HepG2 (cell line): ENCODE measurements at regions not wholly inside any gene's neighbourhood (a gene's known extent, or its start where the extent isn't known, plus 50 kb on each side); places are given as distances from the start of the nearest gene placed in this dataset.

Source experiments
- NRL ChIP-seq: sonication (generic); formaldehyde crosslinking; IDR thresholded peaks from 2 replicates; pipeline ENCODE4 v1.5.0; 2020; ENCODE audit warnings: missing genetic modification reagents, mild to moderate bottlenecking, moderate library complexity, borderline replicate concordance
- POLR2A ChIP-seq, 2 experiments: IDR thresholded peaks; 2 replicates each; pipeline ENCODE4 v1.6.1; 2011; ENCODE audit warnings: low read depth in 2 of 2, low read length in 2 of 2, mild to moderate bottlenecking in 1 of 2, moderate library complexity in 1 of 2; ENCODE audit not compliant: insufficient read depth in 1 of 2
- RAD21 ChIP-seq: fragments of 450-650 bp; formaldehyde crosslinking; IDR thresholded peaks from 2 replicates; pipeline ENCODE4 v1.5.0; 2020; ENCODE audit warnings: mild to moderate bottlenecking
- TF ChIP-seq, protein P1 (sequence below): IDR thresholded peaks from 2 replicates; pipeline ENCODE4 v1.6.1; 2012; ENCODE audit warnings: inconsistent platforms
- TF ChIP-seq, protein P2 (sequence below): sonication (generic); formaldehyde crosslinking; IDR thresholded peaks from 2 replicates; pipeline ENCODE4 v1.5.0; 2020; ENCODE audit warnings: mild to moderate bottlenecking, missing genetic modification reagents, moderate library complexity
- TF ChIP-seq, protein P3 (sequence below): sonication (generic); formaldehyde crosslinking; IDR thresholded peaks from 2 replicates; pipeline ENCODE4 v1.5.1; 2020; ENCODE audit warnings: missing genetic modification reagents, mild to moderate bottlenecking, borderline replicate concordance

DNA sequence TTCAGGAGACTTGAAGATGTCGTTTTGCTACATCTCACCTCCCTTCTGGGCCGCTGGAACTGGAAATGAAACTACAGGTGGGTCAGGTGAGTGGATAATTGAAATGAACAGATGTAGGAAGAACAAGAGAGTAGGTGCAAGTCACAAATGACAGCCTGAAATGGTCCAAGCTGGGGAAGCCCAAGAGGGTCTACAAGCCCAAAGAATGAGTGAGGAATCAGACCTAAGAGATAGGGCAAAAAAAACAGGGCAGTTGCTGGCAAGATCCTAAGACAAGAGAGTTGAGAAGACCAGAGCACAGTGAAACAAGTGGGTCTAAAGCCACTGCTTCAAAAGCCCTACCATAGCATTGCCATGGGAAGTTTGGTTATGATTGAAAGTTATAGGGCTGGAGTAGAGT, 67.4 kb upstream of the SNRK start:
- no peak for TF ChIP-seq RAD21
- TF ChIP-seq, protein P1, sequence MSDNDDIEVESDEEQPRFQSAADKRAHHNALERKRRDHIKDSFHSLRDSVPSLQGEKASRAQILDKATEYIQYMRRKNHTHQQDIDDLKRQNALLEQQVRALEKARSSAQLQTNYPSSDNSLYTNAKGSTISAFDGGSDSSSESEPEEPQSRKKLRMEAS: no peak
- TF ChIP-seq, protein P2, sequence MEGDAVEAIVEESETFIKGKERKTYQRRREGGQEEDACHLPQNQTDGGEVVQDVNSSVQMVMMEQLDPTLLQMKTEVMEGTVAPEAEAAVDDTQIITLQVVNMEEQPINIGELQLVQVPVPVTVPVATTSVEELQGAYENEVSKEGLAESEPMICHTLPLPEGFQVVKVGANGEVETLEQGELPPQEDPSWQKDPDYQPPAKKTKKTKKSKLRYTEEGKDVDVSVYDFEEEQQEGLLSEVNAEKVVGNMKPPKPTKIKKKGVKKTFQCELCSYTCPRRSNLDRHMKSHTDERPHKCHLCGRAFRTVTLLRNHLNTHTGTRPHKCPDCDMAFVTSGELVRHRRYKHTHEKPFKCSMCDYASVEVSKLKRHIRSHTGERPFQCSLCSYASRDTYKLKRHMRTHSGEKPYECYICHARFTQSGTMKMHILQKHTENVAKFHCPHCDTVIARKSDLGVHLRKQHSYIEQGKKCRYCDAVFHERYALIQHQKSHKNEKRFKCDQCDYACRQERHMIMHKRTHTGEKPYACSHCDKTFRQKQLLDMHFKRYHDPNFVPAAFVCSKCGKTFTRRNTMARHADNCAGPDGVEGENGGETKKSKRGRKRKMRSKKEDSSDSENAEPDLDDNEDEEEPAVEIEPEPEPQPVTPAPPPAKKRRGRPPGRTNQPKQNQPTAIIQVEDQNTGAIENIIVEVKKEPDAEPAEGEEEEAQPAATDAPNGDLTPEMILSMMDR (CRISPR knock-in tag): no peak
- TF ChIP-seq, protein P3, sequence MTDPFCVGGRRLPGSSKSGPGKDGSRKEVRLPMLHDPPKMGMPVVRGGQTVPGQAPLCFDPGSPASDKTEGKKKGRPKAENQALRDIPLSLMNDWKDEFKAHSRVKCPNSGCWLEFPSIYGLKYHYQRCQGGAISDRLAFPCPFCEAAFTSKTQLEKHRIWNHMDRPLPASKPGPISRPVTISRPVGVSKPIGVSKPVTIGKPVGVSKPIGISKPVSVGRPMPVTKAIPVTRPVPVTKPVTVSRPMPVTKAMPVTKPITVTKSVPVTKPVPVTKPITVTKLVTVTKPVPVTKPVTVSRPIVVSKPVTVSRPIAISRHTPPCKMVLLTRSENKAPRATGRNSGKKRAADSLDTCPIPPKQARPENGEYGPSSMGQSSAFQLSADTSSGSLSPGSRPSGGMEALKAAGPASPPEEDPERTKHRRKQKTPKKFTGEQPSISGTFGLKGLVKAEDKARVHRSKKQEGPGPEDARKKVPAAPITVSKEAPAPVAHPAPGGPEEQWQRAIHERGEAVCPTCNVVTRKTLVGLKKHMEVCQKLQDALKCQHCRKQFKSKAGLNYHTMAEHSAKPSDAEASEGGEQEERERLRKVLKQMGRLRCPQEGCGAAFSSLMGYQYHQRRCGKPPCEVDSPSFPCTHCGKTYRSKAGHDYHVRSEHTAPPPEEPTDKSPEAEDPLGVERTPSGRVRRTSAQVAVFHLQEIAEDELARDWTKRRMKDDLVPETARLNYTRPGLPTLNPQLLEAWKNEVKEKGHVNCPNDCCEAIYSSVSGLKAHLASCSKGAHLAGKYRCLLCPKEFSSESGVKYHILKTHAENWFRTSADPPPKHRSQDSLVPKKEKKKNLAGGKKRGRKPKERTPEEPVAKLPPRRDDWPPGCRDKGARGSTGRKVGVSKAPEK (CRISPR knock-in tag): no peak
- no peak for TF ChIP-seq NRL (CRISPR knock-in tag)
- TF ChIP-seq POLR2A (IDR thresholded peaks at IDR 0.05; ENCODE audit: insufficient read depth in 1 of 2, low read depth in 2 of 2, low read length in 2 of 2): no peak
